ENCODE measurements at regions not wholly inside any gene's neighbourhood (a gene's known extent, or its start where the extent isn't known, plus 50 kb on each side); places are given as distances from the start of the nearest gene placed in this dataset.

DNA sequence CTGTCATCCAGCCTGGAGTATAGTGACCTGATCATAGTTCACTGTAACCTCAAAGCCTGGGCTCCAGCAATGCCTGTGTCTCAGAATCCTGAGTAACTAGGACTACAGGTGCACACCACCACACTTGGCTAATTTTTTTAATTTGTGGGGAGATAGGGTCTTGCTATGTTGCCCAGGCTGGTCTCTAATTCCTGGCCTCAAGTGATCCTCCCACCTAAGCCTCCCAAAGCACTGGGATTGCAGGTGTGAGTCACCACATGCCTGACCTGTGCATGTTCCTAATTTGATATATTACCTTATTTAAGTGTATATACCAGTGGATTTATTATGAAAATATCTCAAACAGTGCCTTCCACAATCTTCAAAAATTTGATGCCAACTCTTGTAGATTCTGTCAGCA lies 123.6 kb upstream of the XIRP2 start:
- Histone ChIP-seq H3K9me3 (peaks cover 0 to 13% (median 0%) of the 10 kb centered on the region in 12 donors), H3K4me1 (no peaks in the 10 kb centered on the region), H3K27me3 (no peaks in the 10 kb centered on the region), H3K36me3 (no peaks in the 10 kb centered on the region), H3K27ac (no peak overlapping the region), H3K4me3 (no peak overlapping the region)
- DNase-seq (no peak), ATAC-seq (no peak)
- intact Hi-C loops (cut with DNase I) = no loop called here
- TF ChIP-seq, protein P1, sequence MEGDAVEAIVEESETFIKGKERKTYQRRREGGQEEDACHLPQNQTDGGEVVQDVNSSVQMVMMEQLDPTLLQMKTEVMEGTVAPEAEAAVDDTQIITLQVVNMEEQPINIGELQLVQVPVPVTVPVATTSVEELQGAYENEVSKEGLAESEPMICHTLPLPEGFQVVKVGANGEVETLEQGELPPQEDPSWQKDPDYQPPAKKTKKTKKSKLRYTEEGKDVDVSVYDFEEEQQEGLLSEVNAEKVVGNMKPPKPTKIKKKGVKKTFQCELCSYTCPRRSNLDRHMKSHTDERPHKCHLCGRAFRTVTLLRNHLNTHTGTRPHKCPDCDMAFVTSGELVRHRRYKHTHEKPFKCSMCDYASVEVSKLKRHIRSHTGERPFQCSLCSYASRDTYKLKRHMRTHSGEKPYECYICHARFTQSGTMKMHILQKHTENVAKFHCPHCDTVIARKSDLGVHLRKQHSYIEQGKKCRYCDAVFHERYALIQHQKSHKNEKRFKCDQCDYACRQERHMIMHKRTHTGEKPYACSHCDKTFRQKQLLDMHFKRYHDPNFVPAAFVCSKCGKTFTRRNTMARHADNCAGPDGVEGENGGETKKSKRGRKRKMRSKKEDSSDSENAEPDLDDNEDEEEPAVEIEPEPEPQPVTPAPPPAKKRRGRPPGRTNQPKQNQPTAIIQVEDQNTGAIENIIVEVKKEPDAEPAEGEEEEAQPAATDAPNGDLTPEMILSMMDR (IDR thresholded peaks at IDR 0.05) = no peak
- no peak for TF ChIP-seq POLR2A (IDR thresholded peaks at IDR 0.05)

DNA sequence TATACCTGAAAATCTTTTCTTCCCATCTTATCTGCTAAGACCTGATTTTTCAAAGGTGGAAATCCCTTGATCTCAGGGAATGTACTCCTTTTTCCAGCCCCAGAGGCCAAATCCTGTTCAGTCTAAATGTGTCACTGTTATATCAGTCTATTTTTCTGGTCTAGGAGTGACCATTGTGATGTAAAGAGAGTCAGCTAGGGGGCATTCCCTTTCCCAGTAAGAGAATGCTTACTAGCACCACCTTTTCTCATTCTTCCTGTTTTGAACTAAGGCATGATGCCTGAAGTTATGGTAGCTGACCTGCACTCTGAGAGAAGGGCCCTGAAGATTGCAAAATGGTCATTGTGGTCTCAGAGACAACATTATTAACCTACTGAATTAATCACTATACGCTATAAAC lies 124.1 kb upstream of the XIRP2 start:
- H3K9me3 ChIP-seq = peaks cover 0 to 8% (median 0%) of the 10 kb centered on the region in 12 donors
- ATAC-seq = no peak
- H3K27me3 ChIP-seq = no peaks in the 10 kb centered on the region
- DNase-seq = no peak
- no peaks in the 10 kb centered on the region for H3K36me3 ChIP-seq
- H3K4me1 ChIP-seq = no peaks in the 10 kb centered on the region
- intact Hi-C loops (cut with DNase I) = no loop called here
- H3K27ac ChIP-seq = no peak overlapping the region
- no peak overlapping the region for H3K4me3 ChIP-seq
- TF ChIP-seq, protein P1 (IDR thresholded peaks at IDR 0.05) = no peak
- TF ChIP-seq POLR2A (IDR thresholded peaks at IDR 0.05) = no peak
- WGBS, 4 donors = 90 to 100% (median 96%) methylated on average over 1 of the region's 1 CpG

DNA sequence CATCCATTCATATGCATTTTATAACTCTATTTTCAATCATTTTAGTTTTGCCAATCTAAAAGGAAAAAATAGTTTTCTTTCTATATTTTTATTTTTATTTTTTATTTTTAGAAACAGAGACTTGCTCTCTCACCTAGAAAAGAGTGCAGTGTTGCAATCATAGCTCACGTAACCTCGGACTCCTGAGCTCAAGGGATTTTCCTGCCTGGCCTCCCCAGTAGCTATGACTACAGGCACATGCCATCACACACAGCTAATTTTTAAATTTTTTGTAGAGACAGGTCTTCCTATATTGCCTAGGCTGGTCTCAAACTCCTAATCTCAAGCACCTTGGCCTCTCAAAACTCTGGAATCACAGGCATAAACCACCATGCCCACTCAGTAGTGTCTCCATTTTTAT lies 125.5 kb upstream of the XIRP2 start:
- WGBS, 4 donors = 78 to 91% (median 88%) methylated on average over 2 of the region's 2 CpGs

DNA sequence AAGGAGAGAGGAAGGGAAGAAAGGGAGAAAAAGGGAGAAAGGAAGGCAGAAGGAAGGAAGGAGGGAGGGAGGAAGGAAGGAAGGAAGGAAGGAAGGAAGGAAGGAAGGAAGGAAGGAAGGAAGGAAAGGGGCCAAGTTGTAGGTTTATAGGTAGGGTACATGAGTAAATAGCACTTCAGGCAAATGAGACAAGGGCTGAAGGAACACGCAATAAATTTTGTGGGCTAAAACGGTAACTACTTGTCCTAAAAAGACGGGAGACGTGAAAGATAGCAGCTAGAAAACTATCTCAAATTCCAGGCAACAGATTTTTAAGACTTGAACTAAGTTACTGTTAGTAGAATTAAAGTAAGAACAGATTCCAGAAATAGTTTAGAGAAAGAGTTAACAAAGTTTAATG lies 129.3 kb upstream of the XIRP2 start:
- no peak for TF ChIP-seq POLR2A (IDR thresholded peaks at IDR 0.05)
- TF ChIP-seq, protein P1 (IDR thresholded peaks at IDR 0.05) = no peak
- Histone ChIP-seq H3K4me3 (no peak overlapping the region), H3K27ac (no peak overlapping the region), H3K27me3 (no peaks in the 10 kb centered on the region), H3K4me1 (no peaks in the 10 kb centered on the region), H3K9me3 (peaks cover 0 to 3% (median 0%) of the 10 kb centered on the region in 12 donors), H3K36me3 (no peaks in the 10 kb centered on the region)
- intact Hi-C loops (cut with DNase I) = no loop called here
- 86 to 87% (median 86%) methylated on average over 4 of the region's 4 CpGs for WGBS, 4 donors
- ATAC-seq (no peak), DNase-seq (no peak)

More for the DNA sequence above, 125.5 kb upstream of the XIRP2 start:
- Histone ChIP-seq H3K27me3 (no peaks in the 10 kb centered on the region), H3K36me3 (no peaks in the 10 kb centered on the region), H3K4me1 (no peaks in the 10 kb centered on the region), H3K27ac (no peak overlapping the region), H3K9me3 (peaks cover 0 to 3% (median 0%) of the 10 kb centered on the region in 12 donors), H3K4me3 (no peak overlapping the region)
- intact Hi-C loops (cut with DNase I) = no loop called here
- DNase-seq (no peak), ATAC-seq (no peak)
- TF ChIP-seq POLR2A (IDR thresholded peaks at IDR 0.05) = no peak
- TF ChIP-seq, protein P1 (IDR thresholded peaks at IDR 0.05) = no peak
